ENCODE measurements at regions not wholly inside any gene's neighbourhood (a gene's known extent, or its start where the extent isn't known, plus 50 kb on each side); places are given as distances from the start of the nearest gene placed in this dataset.

DNA sequence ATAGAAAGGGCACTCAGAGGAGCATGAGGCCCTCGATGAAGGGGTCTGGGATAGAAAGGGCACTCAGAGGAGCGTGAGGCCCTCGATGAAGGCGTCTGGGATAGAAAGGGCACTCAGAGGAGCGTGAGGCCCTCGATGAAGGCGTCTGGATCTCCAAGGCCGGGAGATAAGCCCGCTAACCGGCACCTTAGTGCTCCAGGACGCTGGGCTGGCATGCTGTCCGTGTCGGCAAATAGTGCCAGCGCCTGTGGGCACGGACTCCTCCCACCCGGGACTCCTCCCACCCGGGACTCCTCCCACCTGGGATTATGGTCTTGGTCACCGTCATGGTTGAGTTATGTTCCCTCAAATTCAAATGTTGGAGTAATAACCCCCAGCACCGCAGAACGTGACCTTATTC is 725.3 kb downstream of the BRD1 start:
- Histone ChIP-seq H2BK120ac (ENCODE audit: low read depth, low read length) (no peak overlapping the region), H3K79me1 (ENCODE audit: low read depth, low read length) (peaks cover 2% of the 10 kb centered on the region), H2BK15ac (ENCODE audit: low read length) (no peak overlapping the region), H3K14ac (ENCODE audit: low read length) (no peak overlapping the region), H4K8ac (ENCODE audit: low read depth, low read length) (no peak overlapping the region), H3K4ac (ENCODE audit: low read length) (no peak overlapping the region), H3K4me2 (ENCODE audit: insufficient read depth, low read length, poor library complexity, severe bottlenecking) (no peak overlapping the region), H2BK12ac (ENCODE audit: low read length) (no peak overlapping the region), H3K4me3 (ENCODE audit: low read length in 2 of 2) (no peak overlapping the region), H2AFZ (ENCODE audit: low read length) (no peak overlapping the region), H3K4me1 (ENCODE audit: control insufficient read depth in 2 of 2, insufficient read depth in 1 of 2, low read depth in 1 of 2, low read length in 2 of 2) (peaks cover 3 to 4% of the 10 kb centered on the region in 2 donors), H3K27me3 (ENCODE audit: control insufficient read depth in 3 of 3, insufficient read depth in 3 of 3, low read depth in 1 of 3, low read length in 3 of 3) (peaks cover 0 to 6% (median 2%) of the 10 kb centered on the region in 3 experiments), H3K27ac (replicated peaks; ENCODE audit: low read length) (no peak overlapping the region), H2AK5ac (ENCODE audit: low read depth, low read length) (no peak overlapping the region), H3K23ac (ENCODE audit: low read depth, low read length, poor library complexity) (no peak overlapping the region), H2BK5ac (ENCODE audit: low read length) (no peak overlapping the region), H3K18ac (ENCODE audit: low read length) (no peak overlapping the region), H3K9ac (ENCODE audit: low read depth, low read length, poor library complexity) (no peak overlapping the region), H4K91ac (ENCODE audit: low read depth, low read length, poor library complexity) (no peak overlapping the region), H3K36me3 (replicated peaks in 1 of 2; ENCODE audit: control insufficient read depth in 2 of 2, insufficient read depth in 2 of 2, low read length in 2 of 2) (no peaks in the 10 kb centered on the region), H3K9me3 (replicated peaks in 1 of 2; ENCODE audit: control insufficient read depth in 2 of 2, insufficient read depth in 1 of 2, low read depth in 1 of 2, low read length in 2 of 2) (peaks cover 0 to 3% of the 10 kb centered on the region in 2 donors)
- no CpG with 5 or more reads among the region's 20 CpGs for WGBS, 2 donors (ENCODE audit: extremely low coverage in 2 of 2, insufficient read length in 2 of 2, insufficient replicate concordance in 1 of 2)
- DNase-seq (ENCODE audit: low spot score), result no peak

DNA sequence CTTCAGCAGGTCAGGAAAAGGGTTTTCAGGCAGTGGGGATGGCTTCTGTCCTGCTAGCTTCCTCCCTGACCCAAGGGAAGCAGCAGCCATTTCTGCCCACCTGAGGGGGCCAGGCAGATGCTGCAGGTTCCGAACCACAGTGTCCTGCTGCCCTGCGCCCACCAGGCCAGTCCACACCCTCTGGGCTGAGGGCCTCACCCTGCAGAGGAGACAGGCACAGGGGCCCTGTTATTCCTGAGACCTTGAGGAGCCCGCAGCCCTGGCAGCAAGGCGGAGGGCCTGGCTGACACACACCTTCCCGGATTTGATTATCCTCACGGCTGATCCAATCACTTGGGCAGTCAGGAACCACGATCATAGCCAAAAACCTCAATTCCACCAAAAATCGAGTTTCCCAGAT is 725.8 kb downstream of the BRD1 start:
- Histone ChIP-seq H2BK120ac (ENCODE audit: low read depth, low read length) (no peak overlapping the region), H3K14ac (ENCODE audit: low read length) (no peak overlapping the region), H2BK12ac (ENCODE audit: low read length) (no peak overlapping the region), H3K4me1 (ENCODE audit: control insufficient read depth in 2 of 2, insufficient read depth in 1 of 2, low read depth in 1 of 2, low read length in 2 of 2) (peaks cover 3 to 4% of the 10 kb centered on the region in 2 donors), H3K4me2 (ENCODE audit: insufficient read depth, low read length, poor library complexity, severe bottlenecking) (no peak overlapping the region), H4K8ac (ENCODE audit: low read depth, low read length) (no peak overlapping the region), H3K18ac (ENCODE audit: low read length) (peak overlapping the region; percentile 29), H3K36me3 (replicated peaks in 1 of 2; ENCODE audit: control insufficient read depth in 2 of 2, insufficient read depth in 2 of 2, low read length in 2 of 2) (no peaks in the 10 kb centered on the region), H3K4ac (ENCODE audit: low read length) (no peak overlapping the region), H4K91ac (ENCODE audit: low read depth, low read length, poor library complexity) (no peak overlapping the region), H3K4me3 (ENCODE audit: low read length in 2 of 2) (no peak overlapping the region), H2BK5ac (ENCODE audit: low read length) (no peak overlapping the region), H3K23ac (ENCODE audit: low read depth, low read length, poor library complexity) (no peak overlapping the region), H2AFZ (ENCODE audit: low read length) (no peak overlapping the region), H3K27ac (replicated peaks; ENCODE audit: low read length) (no peak overlapping the region), H3K79me1 (ENCODE audit: low read depth, low read length) (peaks cover 2% of the 10 kb centered on the region), H2BK15ac (ENCODE audit: low read length) (no peak overlapping the region), H3K9me3 (replicated peaks in 1 of 2; ENCODE audit: control insufficient read depth in 2 of 2, insufficient read depth in 1 of 2, low read depth in 1 of 2, low read length in 2 of 2) (peaks cover 0 to 3% of the 10 kb centered on the region in 2 donors), H3K27me3 (ENCODE audit: control insufficient read depth in 3 of 3, insufficient read depth in 3 of 3, low read depth in 1 of 3, low read length in 3 of 3) (peaks cover 0 to 6% (median 2%) of the 10 kb centered on the region in 3 experiments), H2AK5ac (ENCODE audit: low read depth, low read length) (no peak overlapping the region), H3K9ac (ENCODE audit: low read depth, low read length, poor library complexity) (no peak overlapping the region)
- no peak for DNase-seq (ENCODE audit: low spot score)
- WGBS, 2 donors (ENCODE audit: extremely low coverage in 2 of 2, insufficient read length in 2 of 2, insufficient replicate concordance in 1 of 2), result no CpG with 5 or more reads among the region's 8 CpGs

DNA sequence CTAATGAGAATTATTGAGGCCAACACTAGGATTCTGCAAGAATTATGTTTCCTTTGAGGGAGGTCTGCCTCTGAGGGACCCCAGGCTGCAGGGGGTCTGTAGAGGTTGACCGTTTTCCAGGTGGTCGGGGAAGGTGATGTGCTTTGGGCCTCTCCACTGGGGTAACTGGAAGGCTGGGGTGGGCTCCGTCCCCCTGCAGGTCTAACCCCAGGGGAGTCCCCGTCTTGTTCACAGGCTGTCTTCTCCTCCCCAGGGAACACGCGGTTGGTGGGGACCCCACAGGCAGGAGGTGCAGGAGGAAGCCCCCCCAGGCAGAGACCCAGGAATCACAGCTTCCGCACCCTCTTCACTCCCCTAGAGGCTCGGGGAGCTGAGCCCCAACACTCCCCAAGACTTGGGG is 726.4 kb downstream of the BRD1 start:
- Histone ChIP-seq H3K27me3 (ENCODE audit: control insufficient read depth in 3 of 3, insufficient read depth in 3 of 3, low read depth in 1 of 3, low read length in 3 of 3) (peaks cover 0 to 5% (median 2%) of the 10 kb centered on the region in 3 experiments), H3K9me3 (replicated peaks in 1 of 2; ENCODE audit: control insufficient read depth in 2 of 2, insufficient read depth in 1 of 2, low read depth in 1 of 2, low read length in 2 of 2) (peaks cover 0 to 3% of the 10 kb centered on the region in 2 donors), H2AK5ac (ENCODE audit: low read depth, low read length) (no peak overlapping the region), H3K18ac (ENCODE audit: low read length) (peak overlapping the region; percentile 36), H2BK15ac (ENCODE audit: low read length) (no peak overlapping the region), H3K4me2 (ENCODE audit: insufficient read depth, low read length, poor library complexity, severe bottlenecking) (no peak overlapping the region), H4K91ac (ENCODE audit: low read depth, low read length, poor library complexity) (no peak overlapping the region), H3K14ac (ENCODE audit: low read length) (no peak overlapping the region), H3K79me1 (ENCODE audit: low read depth, low read length) (peaks cover 2% of the 10 kb centered on the region), H3K4me1 (ENCODE audit: control insufficient read depth in 2 of 2, insufficient read depth in 1 of 2, low read depth in 1 of 2, low read length in 2 of 2) (peaks cover 3 to 4% of the 10 kb centered on the region in 2 donors), H2BK12ac (ENCODE audit: low read length) (no peak overlapping the region), H2BK120ac (ENCODE audit: low read depth, low read length) (no peak overlapping the region), H3K4me3 (ENCODE audit: low read length in 2 of 2) (no peak overlapping the region), H3K27ac (replicated peaks; ENCODE audit: low read length) (no peak overlapping the region), H2BK5ac (ENCODE audit: low read length) (no peak overlapping the region), H3K36me3 (replicated peaks in 1 of 2; ENCODE audit: control insufficient read depth in 2 of 2, insufficient read depth in 2 of 2, low read length in 2 of 2) (no peaks in the 10 kb centered on the region), H4K8ac (ENCODE audit: low read depth, low read length) (no peak overlapping the region), H2AFZ (ENCODE audit: low read length) (no peak overlapping the region), H3K9ac (ENCODE audit: low read depth, low read length, poor library complexity) (no peak overlapping the region), H3K23ac (ENCODE audit: low read depth, low read length, poor library complexity) (no peak overlapping the region), H3K4ac (ENCODE audit: low read length) (no peak overlapping the region)
- no peak for DNase-seq (ENCODE audit: low spot score)
- no CpG with 5 or more reads among the region's 8 CpGs for WGBS, 2 donors (ENCODE audit: extremely low coverage in 2 of 2, insufficient read length in 2 of 2, insufficient replicate concordance in 1 of 2)

DNA sequence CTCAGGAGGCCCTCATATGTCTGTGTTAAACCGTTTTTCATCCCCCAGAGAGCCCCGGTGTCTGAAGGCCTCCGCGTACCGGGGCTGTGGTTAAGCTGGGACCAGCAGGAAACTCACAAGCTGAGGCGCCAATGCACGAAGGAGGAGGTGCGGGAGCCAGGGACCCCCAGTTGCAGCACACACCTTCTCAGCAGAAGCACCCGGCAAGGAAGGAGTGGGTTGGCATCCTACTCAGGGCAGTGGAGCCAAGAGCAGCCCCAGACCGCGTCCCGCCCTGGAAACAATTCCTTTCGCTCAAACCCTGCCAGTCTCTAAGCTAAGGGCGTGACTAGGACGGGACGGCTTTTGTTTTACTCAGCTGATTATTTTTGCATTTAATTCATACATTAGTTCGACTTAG is 726.9 kb downstream of the BRD1 start:
- Histone ChIP-seq H3K4ac (ENCODE audit: low read length) (no peak overlapping the region), H3K4me2 (ENCODE audit: insufficient read depth, low read length, poor library complexity, severe bottlenecking) (no peak overlapping the region), H2BK12ac (ENCODE audit: low read length) (peak overlapping the region; percentile 52), H3K14ac (ENCODE audit: low read length) (no peak overlapping the region), H4K91ac (ENCODE audit: low read depth, low read length, poor library complexity) (no peak overlapping the region), H2BK5ac (ENCODE audit: low read length) (no peak overlapping the region), H3K27ac (replicated peaks; ENCODE audit: low read length) (no peak overlapping the region), H3K18ac (ENCODE audit: low read length) (peak overlapping the region; percentile 51), H2AK5ac (ENCODE audit: low read depth, low read length) (no peak overlapping the region), H3K27me3 (ENCODE audit: control insufficient read depth in 3 of 3, insufficient read depth in 3 of 3, low read depth in 1 of 3, low read length in 3 of 3) (peaks cover 0 to 2% (median under 1%) of the 10 kb centered on the region in 3 experiments), H3K4me1 (ENCODE audit: control insufficient read depth in 2 of 2, insufficient read depth in 1 of 2, low read depth in 1 of 2, low read length in 2 of 2) (peaks cover 3 to 4% of the 10 kb centered on the region in 2 donors), H3K9ac (ENCODE audit: low read depth, low read length, poor library complexity) (no peak overlapping the region), H3K23ac (ENCODE audit: low read depth, low read length, poor library complexity) (no peak overlapping the region), H2BK15ac (ENCODE audit: low read length) (peak overlapping the region; percentile 15), H3K9me3 (replicated peaks in 1 of 2; ENCODE audit: control insufficient read depth in 2 of 2, insufficient read depth in 1 of 2, low read depth in 1 of 2, low read length in 2 of 2) (peaks cover 0 to 5% of the 10 kb centered on the region in 2 donors), H3K79me1 (ENCODE audit: low read depth, low read length) (peaks cover 2% of the 10 kb centered on the region), H4K8ac (ENCODE audit: low read depth, low read length) (no peak overlapping the region), H3K36me3 (replicated peaks in 1 of 2; ENCODE audit: control insufficient read depth in 2 of 2, insufficient read depth in 2 of 2, low read length in 2 of 2) (no peaks in the 10 kb centered on the region), H2AFZ (ENCODE audit: low read length) (no peak overlapping the region), H3K4me3 (ENCODE audit: low read length in 2 of 2) (no peak overlapping the region), H2BK120ac (ENCODE audit: low read depth, low read length) (no peak overlapping the region)
- no CpG with 5 or more reads among the region's 17 CpGs for WGBS, 2 donors (ENCODE audit: extremely low coverage in 2 of 2, insufficient read length in 2 of 2, insufficient replicate concordance in 1 of 2)
- no peak for DNase-seq (ENCODE audit: low spot score)
